Right lobe of liver (tissue), 6 donors: ENCODE measurements at regions not wholly inside any gene's neighbourhood (a gene's known extent, or its start where the extent isn't known, plus 50 kb on each side); places are given as distances from the start of the nearest gene placed in this dataset.

Experiments
- ATAC-seq, 4 donors: fragments of 200-7000 bp; cut with Tn5 transposase; one replicate each; pipeline ENCODE4 v1.9.1; 2020; ENCODE audit warnings: mild to moderate bottlenecking in 4 of 4, moderate library complexity in 4 of 4
- DNase-seq, 3 donors: peaks; one replicate each; pipeline ENCODE4 v3.0.0-alpha.2; 2020
- H3K27ac ChIP-seq, 3 donors: fragments of 200-600 bp; one replicate each; pipeline ENCODE4 v1.8.0; 2022
- H3K27me3 ChIP-seq, 2 donors: fragments of 200-600 bp; one replicate each; pipeline ENCODE4 v1.8.0; 2022
- H3K36me3 ChIP-seq, 4 donors: fragments of 200-600 bp; sonication (generic) in 1 of 4; one replicate each; pipeline versions ENCODE4 v1.5.1 to v1.8.0; 2017 to 2022; ENCODE audit warnings: control low read depth in 1 of 4
- H3K4me1 ChIP-seq, 4 donors: fragments of 200-600 bp; sonication (generic) in 1 of 4; one replicate each; pipeline versions ENCODE4 v1.5.1 to v1.8.0; 2017 to 2022; ENCODE audit warnings: control low read depth in 1 of 4
- H3K4me3 ChIP-seq, 3 donors: fragments of 200-600 bp; one replicate each; pipeline ENCODE4 v1.8.0; 2022
- H3K9me3 ChIP-seq, 4 donors: fragments of 200-600 bp; sonication (generic) in 1 of 4; one replicate each; pipeline versions ENCODE4 v1.5.1 to v1.8.0; 2017 to 2022; ENCODE audit warnings: control low read depth in 1 of 4
- CTCF ChIP-seq, 4 donors: fragments of 200-600 bp in 3 of 4; fragments of 450-650 bp in 1 of 4; IDR thresholded peaks; one replicate each; pipeline versions ENCODE4 v1.5.1 to v1.8.0; 2016 to 2022; ENCODE audit warnings: antibody characterized with exemption in 4 of 4, mild to moderate bottlenecking in 2 of 4
- POLR2A ChIP-seq: fragments of 450-650 bp; IDR thresholded peaks from one replicate; pipeline ENCODE4 v1.6.1; 2017; ENCODE audit warnings: antibody characterized with exemption, mild to moderate bottlenecking
- WGBS: methylation state at CpG from one replicate; pipeline ENCODE4 v1.1.6; 2018; ENCODE audit warnings: low coverage, low lambda C conversion rate; ENCODE audit not compliant: insufficient coverage; ENCODE audit errors: missing lambda C conversion rate; 5-methylcytosine and 5-hydroxymethylcytosine counted together
- intact Hi-C, 2 donors: fragments of 100-400 bp; cut with DNase I; formaldehyde crosslinking; loops; one replicate each; pipeline versions ENCODE4 v1.11.2 to v1.14.1; 2022
- donor health status: DM: no; HTN: yes; CAD: no.
- donor health status: DM: no; HTN: no; CAD: no.
- donor health status: DM: no; HTN: no; CAD: no.
- donor health status: DM: no; HTN: yes; CAD: no.
- donor health status: DM: no; HTN: yes; CAD: no.

DNA sequence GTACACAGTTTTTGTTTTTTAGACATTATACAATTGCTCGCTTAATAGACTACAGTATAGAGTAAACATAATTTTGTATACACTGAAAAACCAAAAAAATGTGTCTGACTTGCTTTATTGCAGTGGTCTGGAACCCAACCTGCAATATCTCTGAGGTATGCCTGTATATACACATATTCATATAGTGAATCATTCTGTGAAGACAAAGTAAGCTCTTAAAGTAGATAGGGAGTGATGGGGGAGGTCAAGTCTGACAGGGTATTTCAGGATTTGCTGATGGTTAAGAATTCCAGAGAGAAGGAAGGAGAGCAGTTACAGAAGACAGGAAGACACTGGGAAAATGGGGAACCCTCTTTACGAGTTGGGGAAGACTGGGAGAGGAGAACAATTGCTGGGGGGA, 417.9 kb downstream of the CD109 start:
- Histone ChIP-seq H3K4me1 (no peaks in the 10 kb centered on the region), H3K36me3 (no peaks in the 10 kb centered on the region), H3K4me3 (no peak overlapping the region), H3K27me3 (no peaks in the 10 kb centered on the region), H3K9me3 (no peaks in the 10 kb centered on the region), H3K27ac (no peak overlapping the region)
- no peak for ATAC-seq
- intact Hi-C loops = no loop called here
- TF ChIP-seq POLR2A (no peak), CTCF (IDR thresholded peaks at IDR 0.05) (no peak)
- no peak for DNase-seq
- WGBS = 43% methylated on average over 2 of the region's 2 CpGs

- H3K4me3 ChIP-seq = no peak overlapping the region
- no peaks in the 10 kb centered on the region for H3K36me3 ChIP-seq
- TF ChIP-seq CTCF (IDR thresholded peaks at IDR 0.05) = no peak
- H3K27me3 ChIP-seq = no peaks in the 10 kb centered on the region
- intact Hi-C loops = no loop called here
- no peak overlapping the region for H3K27ac ChIP-seq
- ATAC-seq (no peak), DNase-seq (no peak)
- H3K9me3 ChIP-seq = no peaks in the 10 kb centered on the region
- no peaks in the 10 kb centered on the region for H3K4me1 ChIP-seq
Measured at GRCh38 chr6:74103417-74103816, 407.4 kb downstream of the CD109 start.

GRCh38 chr6:74100719-74101287, 404.8 kb downstream of the CD109 start:
- no peak overlapping the region for H3K4me3 ChIP-seq
- no peaks in the 10 kb centered on the region for H3K9me3 ChIP-seq
- no peaks in the 10 kb centered on the region for H3K4me1 ChIP-seq
- H3K36me3 ChIP-seq = no peaks in the 10 kb centered on the region
- no peak for TF ChIP-seq POLR2A
- no peak for TF ChIP-seq CTCF (IDR thresholded peaks at IDR 0.05)
- intact Hi-C loops = no loop called here
- H3K27ac ChIP-seq = no peak overlapping the region
- no peak for DNase-seq
- no peak for ATAC-seq
- H3K27me3 ChIP-seq = no peaks in the 10 kb centered on the region

DNA sequence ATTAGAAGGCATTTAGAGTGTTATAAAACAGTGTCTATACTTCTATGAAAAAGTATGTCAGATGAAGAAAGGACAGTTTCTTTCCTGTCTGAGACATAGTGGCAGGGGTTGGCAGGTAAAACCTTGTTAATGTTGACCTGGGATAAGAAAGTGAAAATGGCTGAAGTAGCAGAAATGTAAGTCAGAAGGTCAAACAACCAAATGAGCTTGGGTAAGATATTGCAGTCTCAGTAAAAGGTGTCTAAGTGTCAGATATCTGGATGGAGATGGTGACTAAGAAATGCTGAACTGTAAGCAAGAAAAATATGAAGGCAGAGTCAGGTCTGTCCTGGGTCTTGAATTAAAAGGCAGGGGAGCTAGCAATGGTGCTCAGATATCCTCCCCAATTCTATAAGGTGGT, 400.3 kb downstream of the CD109 start:
- Histone ChIP-seq H3K4me3 (no peak overlapping the region), H3K36me3 (no peaks in the 10 kb centered on the region), H3K9me3 (no peaks in the 10 kb centered on the region), H3K27ac (no peak overlapping the region), H3K27me3 (no peaks in the 10 kb centered on the region), H3K4me1 (peaks cover 0 to 3% (median 0%) of the 10 kb centered on the region in 4 donors)
- TF ChIP-seq CTCF (IDR thresholded peaks at IDR 0.05) (no peak), POLR2A (no peak)
- intact Hi-C loops = no loop called here
- DNase-seq (no peak), ATAC-seq (no peak)

DNA sequence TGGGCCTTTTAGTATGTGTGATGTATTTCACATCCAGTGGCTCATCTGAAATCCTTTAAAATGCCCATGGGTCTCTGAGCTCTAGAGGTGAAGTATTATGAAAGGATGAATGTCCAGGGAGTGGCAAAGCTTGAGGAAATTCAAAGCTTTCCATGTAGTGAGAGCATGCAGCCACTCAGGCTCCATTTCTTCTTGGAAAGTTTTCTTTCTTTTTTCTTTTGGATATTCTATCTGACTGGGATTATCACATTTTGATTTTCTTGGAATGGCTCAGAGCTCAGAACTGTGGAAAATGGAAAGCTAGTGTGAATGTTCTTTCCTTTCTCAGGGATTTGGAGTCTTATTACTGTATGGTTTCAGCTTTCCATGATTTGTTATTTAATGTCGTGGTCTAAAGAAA, 397.4 kb downstream of the CD109 start:
- Histone ChIP-seq H3K4me3 (no peak overlapping the region), H3K36me3 (no peaks in the 10 kb centered on the region), H3K4me1 (peaks cover 0 to 6% (median 0%) of the 10 kb centered on the region in 4 donors), H3K9me3 (no peaks in the 10 kb centered on the region), H3K27ac (no peak overlapping the region), H3K27me3 (no peaks in the 10 kb centered on the region)
- ATAC-seq = no peak
- intact Hi-C loops = no loop called here
- WGBS = 50% methylated on average over 1 of the region's 1 CpG
- no peak for DNase-seq
- TF ChIP-seq CTCF (IDR thresholded peaks at IDR 0.05) (no peak), POLR2A (no peak)
